Suprapubic skin (tissue), 4 donors: ENCODE measurements at regions not wholly inside any gene's neighbourhood (a gene's known extent, or its start where the extent isn't known, plus 50 kb on each side); places are given as distances from the start of the nearest gene placed in this dataset.

Experiments used
- CTCF ChIP-seq, 2 donors: fragments of 200-600 bp in 1 of 2; fragments of 450-650 bp in 1 of 2; sonication (generic) in 1 of 2; IDR thresholded peaks; one replicate each; pipeline ENCODE4 v1.5.1; 2016 to 2019; ENCODE audit warnings: antibody characterized with exemption in 2 of 2, mild to moderate bottlenecking in 1 of 2, moderate library complexity in 1 of 2
- EP300 ChIP-seq: sonication (generic); formaldehyde crosslinking; IDR thresholded peaks from one replicate; pipeline ENCODE4 v1.6.1; 2017; ENCODE audit warnings: antibody characterized with exemption
- POLR2A ChIP-seq, 2 donors: fragments of 450-650 bp; IDR thresholded peaks; one replicate each; pipeline ENCODE4 v1.6.1; 2017; ENCODE audit warnings: antibody characterized with exemption in 2 of 2, mild to moderate bottlenecking in 2 of 2, moderate library complexity in 2 of 2
- POLR2AphosphoS5 ChIP-seq, 3 donors: sonication (generic); formaldehyde crosslinking; IDR thresholded peaks; one replicate each; pipeline ENCODE4 v1.6.1; 2017; ENCODE audit warnings: antibody characterized with exemption in 3 of 3

- TF ChIP-seq POLR2A (IDR thresholded peaks at IDR 0.05) (no peak), CTCF (IDR thresholded peaks at IDR 0.05) (no peak), EP300 (no peak), POLR2AphosphoS5 (IDR thresholded peaks at IDR 0.05) (no peak)
These were observed 66.8 kb upstream of the CENPE start for GRCh38 chr4:103264905-103265304.
